GM19025 (cell line): ENCODE measurements at regions not wholly inside any gene's neighbourhood (a gene's known extent, or its start where the extent isn't known, plus 50 kb on each side); places are given as distances from the start of the nearest gene placed in this dataset.
"Not testable (repeated sequence)": the region's sequence is repeated elsewhere in the genome, so short reads cannot be mapped to it uniquely, and the experiment has no call there.

ENCODE experiments used
- ATAC-seq: cut with Tn5 transposase; IDR thresholded peaks from one replicate; pipeline ENCODE4 v1.9.1; 2021; ENCODE audit warnings: mild to moderate bottlenecking, low read depth, moderate library complexity; ENCODE audit not compliant: unreplicated experiment

DNA sequence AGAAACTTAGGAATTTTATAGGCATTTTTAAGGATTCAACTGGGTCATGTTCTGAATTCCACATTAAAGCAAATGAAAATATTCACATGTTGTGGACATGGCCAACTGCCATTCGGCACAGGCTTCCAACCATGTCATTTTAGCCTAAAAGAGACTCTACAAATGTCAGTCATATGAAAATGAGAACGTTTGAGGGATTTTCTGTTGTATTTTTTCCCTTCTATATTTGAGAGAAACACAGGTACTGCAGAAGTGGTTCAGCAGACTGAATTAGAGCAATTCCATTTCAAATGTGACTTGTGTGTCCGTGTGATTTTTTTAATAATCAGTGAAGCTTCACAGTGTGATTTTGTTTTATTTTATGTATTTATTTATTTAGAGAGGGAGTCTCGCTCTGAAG is 124.3 kb downstream of the TP53TG3F start:
- ATAC-seq: not testable (repeated sequence)

DNA sequence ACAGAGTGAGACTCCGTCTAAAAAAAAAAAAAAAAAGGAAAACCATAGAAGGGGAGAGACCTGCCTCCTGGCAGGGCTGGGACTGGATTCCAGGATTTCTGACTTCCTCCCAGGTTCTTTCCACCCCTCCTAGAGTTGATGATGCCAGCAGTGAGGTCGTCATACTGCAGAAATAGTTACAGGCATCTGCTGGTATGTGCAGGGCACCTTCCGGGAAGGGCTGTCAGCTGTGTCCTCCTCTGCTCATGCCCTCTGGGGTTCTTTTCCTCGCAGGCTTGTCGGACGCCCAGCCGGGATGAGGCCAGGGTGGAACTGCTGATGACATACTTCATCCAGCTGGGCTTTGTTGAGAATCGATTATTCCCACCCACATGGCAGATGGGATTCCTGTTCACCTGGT is 129.2 kb downstream of the TP53TG3F start:
- ATAC-seq: not testable (repeated sequence)

DNA sequence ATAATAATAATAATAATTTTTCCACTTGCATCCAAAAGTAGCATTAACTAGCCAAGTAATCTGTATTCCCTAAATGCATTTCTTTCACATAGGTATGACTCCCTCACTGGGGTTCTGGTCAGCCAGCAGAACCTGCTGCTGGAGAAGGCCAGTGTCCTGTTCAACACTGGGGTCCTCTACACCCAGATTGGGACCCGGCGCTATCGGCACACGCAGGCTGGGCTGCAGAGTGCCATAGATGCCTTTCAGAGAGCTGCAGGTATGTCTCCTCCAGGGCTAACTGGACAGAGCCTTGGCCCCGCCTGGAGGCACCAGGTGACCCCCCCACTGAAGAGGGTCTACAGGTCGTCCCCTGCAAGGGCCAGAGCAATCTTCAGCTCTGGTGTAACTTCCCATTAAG is 133.9 kb downstream of the TP53TG3F start:
- ATAC-seq: not testable (repeated sequence)

DNA sequence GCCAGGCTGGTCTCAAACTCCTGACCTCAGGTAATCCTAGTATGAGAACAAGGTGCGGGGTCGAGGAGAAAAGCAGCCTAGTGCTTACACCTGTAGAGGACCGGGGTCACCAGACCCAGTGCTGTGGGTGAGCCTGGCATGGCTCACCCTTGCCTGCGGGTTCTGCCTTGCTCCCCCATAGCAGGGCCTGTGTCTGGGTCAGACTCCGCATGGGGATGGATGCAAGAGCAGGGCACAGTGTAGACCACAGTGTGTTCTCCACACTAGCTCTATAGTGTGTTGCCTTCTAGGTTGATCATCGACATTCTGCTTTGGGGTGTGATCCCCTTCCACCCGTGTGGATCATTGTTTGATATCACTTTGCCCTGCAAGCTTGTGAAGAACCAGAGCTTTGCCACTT is 135.7 kb downstream of the TP53TG3F start:
- not testable (repeated sequence) for ATAC-seq

DNA sequence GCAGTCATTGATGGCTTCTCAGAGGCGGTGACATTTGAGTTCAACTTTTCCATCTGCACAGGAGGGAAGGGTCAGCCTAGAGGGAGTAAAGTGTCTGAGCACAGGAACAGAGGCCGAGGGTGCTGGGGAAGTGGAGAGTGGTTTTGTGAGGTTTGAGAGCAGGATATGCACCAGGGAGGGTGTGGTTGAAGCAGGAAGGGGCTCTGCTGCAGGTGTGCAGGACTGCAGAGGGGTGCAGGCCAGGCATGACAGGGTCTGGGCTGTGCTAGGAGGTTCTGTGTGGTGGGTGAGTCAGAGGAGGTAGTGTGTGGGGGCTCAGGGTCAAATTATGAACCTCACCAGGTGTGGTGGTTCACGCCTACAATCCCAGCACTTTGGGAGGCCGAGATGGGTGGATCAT is 141.6 kb downstream of the TP53TG3F start:
- not testable (repeated sequence) for ATAC-seq

DNA sequence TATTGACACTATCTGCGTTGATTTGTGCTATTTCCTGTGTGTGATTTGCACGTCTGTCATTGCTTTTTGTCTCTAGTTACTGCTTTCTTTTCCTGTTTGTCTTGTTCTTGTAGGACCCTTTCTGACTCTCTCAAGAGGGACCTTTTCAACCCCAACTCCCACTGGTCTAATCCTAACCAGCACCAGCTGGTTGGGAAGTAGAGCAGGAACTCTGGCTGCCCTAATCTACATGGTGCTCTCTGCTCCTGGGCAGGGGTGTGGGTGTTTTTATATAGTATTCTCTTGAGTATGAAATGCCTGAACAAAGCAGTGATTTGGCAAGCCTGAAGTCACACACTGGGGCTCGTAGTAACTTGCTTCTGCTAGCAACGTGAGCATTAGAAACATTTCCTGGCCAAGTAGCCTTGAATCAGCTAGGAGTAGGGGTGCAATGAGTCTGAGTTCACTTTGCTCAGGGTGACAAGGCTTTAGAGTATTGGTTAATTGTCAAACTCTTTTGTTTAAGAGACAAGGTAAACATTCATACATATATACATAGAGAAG is 164.2 kb downstream of the TP53TG3F start:
- ATAC-seq: not testable (repeated sequence)

DNA sequence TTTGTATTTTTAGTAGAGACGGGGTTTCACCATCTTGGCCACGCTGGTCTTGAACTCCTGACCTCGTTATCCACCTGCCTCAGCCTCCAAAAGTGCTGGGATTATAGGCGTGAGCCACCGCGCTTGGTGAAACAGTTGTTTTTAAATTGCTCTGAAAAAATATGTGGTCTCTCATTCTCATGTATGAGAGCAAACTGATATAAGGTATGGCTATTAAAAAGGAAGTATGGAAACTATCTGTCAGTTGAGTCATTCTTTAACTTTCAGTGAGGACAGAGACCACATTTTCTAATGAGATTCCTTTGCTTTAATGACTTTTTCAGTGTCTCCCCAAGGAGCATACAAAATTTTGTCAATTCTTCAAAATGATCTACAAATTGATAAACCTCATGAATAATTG is 169.5 kb downstream of the TP53TG3F start:
- not testable (repeated sequence) for ATAC-seq

DNA sequence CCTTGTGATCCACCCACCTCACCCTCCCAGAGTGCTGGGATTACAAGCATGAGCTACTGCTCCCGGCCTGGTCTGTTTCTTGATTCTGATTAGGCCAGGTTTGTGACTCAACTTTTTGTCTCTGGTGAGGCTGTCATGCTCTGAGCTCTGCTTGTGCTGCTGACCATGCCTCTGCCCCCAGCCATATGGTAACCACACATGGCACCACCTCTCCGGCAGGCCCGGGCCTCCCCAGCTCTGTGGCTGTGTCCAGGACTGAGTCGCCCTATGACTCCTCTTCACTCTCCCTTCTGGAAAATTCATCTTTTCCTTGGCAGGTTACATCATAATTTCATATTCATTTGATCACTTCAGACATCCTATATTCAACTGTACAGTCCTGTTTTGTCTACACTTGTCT is 172.3 kb downstream of the TP53TG3F start:
- ATAC-seq: not testable (repeated sequence)

DNA sequence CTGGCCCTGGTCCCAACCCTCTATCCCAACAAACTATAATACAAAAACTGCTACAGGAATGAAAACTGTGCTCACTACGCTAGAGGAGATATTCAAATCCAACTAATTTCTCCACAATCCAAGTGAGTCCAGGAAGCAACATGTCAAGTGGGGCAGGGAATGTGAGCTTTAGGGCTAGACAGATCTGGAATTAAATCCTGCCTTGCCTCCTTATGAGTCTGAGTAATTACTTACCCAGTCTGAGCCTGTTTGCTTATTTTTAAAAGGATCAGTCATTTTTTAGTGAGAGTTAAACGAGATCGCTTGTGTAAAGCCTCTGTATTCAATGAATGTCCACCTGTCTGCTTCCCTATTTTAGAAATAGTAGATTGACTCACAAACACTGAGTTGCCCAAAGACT is 174.6 kb downstream of the TP53TG3F start:
- not testable (repeated sequence) for ATAC-seq

DNA sequence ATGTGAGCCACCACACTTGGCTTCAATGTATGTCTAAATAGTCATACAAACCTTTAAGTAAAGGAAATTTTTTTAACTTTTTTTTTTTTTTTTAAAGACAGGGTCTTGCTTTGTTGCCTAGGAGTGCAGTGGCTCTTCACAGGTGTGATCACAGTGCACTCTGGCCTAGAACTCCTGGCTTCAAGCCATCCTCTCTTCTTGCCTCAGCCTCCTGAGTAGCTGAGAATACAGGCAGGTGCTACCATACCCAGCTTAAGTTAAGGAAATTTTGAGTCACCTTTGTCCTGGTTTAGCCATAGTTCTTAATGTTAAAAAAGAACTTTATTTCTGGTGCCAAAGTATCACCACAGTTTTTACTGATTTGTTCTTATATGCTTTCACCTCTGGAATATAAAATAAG is 177.3 kb downstream of the TP53TG3F start:
- ATAC-seq: not testable (repeated sequence)

DNA sequence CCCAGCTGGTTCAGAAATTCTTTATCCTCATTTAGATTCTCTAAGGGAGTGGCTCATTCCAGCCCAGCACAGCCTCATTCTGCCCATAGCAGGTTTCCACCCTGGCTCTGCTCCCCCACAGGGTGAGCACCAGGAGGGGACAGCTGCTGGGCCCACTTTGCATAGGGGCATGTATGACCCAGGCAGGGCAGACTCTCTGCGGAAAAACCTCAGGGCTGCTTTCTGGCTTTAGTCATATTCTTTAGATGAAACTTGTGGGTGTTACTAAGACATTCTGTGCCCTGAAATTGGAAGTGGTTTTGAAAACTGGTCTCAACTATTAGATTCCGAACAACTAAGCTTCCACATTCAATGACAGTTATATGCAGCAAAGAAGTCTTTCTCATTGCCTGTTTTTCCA is 183.9 kb downstream of the TP53TG3F start:
- peak; percentile 86 for ATAC-seq

DNA sequence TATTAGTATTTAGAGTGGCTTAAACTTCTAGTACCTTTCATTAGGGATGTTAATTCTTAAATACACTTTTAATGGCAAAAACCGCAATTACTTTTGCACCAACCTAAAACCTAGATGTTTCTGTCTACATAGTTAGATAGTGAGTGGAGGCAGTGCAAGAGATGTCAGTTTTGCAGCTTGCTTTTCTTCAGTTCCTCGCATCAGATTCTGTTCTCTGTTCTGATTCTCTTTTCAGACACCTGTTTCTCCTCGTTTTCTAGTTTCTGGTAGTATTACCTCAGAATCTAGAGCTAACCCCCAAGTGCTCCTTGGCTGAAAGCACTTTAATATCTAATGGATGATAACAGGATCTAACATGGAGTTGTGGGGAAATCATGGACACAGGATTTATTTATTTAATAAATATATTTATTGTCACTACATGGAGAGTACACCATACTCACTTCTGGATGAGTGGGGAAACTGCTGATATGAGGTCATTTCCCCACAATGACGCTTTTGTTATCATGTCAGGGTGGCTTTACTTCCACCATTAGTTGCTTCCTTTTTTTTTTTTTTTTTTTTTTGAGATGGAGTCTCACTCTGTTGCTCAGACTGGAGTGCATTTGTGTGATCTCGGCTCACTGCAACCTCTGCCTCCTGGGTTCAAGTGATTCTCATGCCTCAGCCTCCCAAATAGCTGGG is 184.4 kb downstream of the TP53TG3F start:
- peak; percentile 43 for ATAC-seq

DNA sequence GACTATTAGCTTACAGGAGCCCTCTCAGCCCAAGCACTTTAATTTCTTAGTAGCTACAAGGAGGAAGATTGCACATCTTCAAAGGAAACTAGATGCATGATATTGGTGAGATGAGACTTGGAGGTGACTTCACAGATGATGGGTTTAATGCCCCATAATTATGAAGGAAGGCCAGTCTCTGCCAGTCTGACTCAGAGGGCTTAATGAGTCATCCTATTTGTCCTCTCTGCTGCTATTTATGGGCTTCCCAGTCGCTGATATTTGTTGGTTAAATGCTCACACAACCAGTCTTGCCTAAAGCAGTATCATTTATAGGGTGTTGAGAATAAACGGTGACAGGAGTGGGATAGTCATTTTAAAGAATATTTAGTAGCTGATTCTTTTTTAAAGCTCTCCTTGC is 187.0 kb downstream of the TP53TG3F start:
- not testable (repeated sequence) for ATAC-seq

DNA sequence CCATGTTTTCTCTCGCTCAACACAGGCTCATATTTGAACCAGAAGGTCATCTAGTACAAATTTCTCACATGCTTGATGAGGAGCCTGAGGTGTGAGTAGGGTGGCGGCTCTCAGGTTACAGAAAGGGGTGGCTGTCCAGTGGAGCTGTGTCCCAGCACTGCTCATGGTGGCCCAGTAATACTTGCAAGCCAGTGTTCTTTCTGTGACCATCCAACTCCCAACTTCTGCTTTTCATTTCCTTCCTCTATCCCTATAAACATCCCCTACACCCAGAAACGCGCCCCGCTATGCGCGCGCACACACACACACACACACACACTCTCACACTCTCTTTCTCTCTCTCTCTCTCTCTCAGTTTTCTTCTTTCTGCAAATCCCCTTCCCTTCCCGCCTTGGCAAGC is 196.3 kb downstream of the TP53TG3F start:
- not testable (repeated sequence) for ATAC-seq

DNA sequence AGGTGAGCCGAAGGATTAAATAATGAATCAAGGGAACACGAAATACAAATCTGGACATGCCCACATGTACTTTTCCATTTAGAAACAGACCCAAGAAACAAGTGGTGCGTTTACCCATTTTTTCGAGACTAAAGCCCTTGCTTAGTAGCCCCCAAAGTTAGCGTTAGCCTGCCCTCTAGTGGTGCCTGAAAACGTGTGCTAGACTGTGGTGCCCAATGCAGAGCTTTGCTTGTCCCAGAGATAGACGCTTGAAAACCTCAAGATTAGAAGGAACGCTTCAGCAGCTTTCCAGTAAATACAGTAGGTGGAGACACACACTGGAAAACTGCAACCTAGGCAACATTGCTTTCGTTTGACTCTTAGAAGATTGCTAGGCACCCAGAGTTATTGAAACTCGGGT is 197.0 kb downstream of the TP53TG3F start:
- ATAC-seq: not testable (repeated sequence)

DNA sequence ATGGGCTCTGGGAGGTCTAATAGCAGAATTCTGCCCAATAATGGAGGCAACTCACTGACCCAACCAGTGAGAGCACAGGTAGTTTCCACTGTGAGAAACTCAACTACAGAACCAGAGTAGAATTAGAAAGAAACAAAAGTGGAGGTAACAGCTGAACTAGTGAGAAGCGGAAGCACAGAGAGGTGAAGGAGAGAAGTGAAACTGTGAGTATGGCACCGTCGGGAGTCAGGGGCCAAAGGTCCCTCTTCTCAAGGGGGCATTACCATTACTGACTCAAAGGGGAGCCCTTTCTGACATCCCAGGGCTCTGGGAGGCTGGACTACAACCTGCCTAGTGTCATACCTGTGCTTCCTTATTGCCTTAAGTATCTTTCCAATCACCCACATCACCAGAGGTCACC is 198.3 kb downstream of the TP53TG3F start:
- ATAC-seq: peak; percentile 80

DNA sequence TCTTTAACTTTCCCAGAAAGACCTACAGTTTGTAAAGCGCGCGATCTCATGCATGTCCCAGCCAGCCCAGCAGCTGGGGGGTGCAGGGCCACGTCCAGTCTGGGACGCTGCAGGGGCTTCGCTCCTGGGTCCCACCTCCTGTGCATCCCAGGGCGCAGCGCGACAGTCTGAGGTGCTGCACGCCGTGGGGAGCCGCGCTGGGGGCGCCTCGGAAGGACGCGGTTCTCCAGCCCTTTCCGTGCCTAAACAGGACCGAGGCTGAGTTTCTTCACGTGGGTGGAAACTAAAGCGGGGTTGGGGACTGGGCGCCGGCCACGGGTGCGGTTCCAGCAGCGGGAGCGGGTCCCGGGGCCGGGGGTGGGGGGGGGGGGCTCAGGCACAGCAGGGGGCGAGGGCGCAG is 221.4 kb downstream of the TP53TG3F start:
- not testable (repeated sequence) for ATAC-seq

DNA sequence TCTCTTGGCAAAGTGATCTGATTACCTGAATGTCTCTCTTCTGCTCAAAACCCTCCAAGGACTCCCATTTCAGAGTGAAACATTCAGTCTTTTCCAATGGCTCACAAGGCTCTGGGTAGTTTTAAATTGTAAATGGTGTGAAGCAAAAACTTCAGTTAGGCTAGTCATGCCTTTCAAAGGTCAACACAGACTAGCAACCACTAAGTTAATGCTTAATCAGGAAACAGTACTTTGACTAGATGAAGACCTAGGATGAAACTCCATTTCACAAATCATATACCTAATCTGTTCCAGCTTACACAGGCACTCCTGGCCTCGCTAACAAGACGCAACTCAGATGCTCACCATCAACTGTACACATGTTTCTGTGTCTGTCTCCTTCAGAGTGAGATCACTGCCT is 240.9 kb downstream of the TP53TG3F start:
- ATAC-seq: not testable (repeated sequence)

DNA sequence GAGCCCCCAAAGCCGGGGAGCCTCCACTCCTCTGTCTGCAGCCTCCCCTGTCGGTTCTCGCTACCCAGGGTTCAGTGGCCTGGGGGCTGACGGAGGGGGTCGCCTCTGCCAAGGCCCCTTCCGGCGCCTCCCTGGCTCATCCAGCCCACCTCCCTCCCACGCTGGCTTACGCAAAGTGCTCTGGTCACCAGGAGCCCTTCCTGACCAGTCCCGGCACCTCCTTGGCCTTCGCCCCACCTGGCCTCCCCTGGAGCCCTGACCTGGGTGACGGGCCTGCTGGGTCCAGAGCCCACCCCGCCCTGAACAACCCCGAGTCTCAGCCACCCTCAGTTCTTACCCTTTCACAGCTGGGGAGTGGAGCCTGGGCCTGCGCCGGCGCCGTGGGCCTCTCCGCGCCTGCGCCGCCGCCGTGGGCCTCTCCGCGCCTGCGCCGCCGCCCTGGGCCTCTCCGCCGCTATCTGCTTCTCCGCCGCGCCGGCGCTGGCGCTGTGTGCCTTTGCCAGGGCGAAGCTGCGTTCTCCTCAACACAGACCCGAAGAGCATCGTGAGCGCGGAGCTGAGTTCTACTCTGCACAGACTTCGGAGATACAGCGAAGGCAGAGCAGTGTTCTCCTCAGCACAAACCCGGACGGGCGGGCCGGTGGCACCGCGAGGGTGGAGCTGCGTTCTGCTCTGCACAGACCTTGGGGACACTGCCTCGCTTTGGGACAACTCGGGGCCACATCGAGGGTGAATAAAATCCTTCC is 247.6 kb downstream of the TP53TG3F start:
- not testable (repeated sequence) for ATAC-seq

DNA sequence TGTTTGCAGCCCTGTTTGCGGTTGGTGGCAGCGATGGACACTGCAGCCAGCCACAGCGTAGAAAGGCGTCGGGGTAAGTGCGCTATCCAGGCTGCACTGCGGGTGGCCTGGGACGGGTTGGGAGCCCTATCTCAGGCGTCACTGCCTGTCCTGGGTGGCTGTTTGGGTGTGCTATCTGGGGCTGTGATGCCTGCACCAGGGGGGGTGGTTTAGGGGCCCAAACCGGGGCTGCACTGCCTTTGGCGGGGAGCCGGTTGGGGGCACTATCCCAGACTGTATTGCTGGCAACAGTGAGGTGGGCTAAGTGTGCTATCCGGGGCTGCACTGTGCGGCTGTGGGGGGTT is 248.2 kb downstream of the TP53TG3F start:
- ATAC-seq: not testable (repeated sequence)

DNA sequence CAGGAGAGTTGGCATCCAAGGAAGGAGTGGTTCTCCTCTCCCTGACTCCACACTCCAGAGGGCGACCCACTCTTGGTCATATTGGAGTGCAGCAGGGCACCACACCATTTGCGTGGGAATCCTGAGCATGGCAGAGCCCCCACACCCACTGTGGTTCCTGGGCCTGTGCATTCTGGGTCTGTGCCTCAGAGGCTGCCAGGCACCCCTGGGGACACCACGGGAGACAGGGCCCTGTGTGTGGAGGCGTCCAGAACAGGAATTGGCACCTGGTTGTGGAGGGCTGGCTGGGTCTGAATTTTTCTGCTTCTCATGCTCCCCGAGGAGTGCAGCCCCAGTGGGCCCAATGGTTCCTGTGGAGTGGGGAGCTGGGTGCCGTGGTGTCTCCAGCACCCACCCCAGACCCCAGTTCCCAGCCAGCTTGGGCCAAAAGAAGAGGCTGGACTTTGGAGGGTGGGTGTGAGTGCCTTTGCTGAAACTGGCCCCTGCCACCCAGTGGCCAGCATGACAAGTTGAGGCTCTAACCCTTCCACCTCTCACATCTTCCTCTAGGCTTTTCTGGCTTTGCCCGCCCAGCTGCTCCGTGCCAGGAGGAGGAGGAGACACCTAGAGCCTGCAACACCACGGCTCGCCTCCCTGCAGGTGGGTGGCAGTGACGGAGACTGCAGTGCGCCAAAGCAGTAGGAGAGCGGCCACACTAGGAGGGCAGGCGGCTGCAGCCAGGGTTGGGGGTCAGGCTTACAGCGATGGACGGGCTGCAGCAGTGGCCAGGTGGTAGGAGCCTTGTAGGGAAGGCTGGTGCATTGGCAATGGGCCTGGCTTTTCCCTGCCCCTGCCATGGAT is 250.7 kb downstream of the TP53TG3F start:
- ATAC-seq: not testable (repeated sequence)
